Panc1 (cell line): ENCODE measurements at regions not wholly inside any gene's neighbourhood (a gene's known extent, or its start where the extent isn't known, plus 50 kb on each side); places are given as distances from the start of the nearest gene placed in this dataset.

Source experiments
- ATAC-seq: fragments of 200-7000 bp; cut with Tn5 transposase; 2 replicates; pipeline ENCODE4 v1.9.1; 2020; ENCODE audit warnings: mild to moderate bottlenecking, moderate library complexity
- BruUV-seq: library from RNA; stranded (reverse); fragments of 400-500 nt; replicated peaks from 2 replicates; lab custom pipeline; 2021; lab: Mats Ljungman, UMichigan
- CTCF ChIA-PET: fragments of 300-600 bp; sonication (Branson Sonifier 250); formaldehyde crosslinking; loops from one replicate; lab custom pipeline; 2022; ENCODE audit warnings: antibody characterized with exemption; lab: Charles Lee
- POLR2A ChIA-PET: fragments of 300-600 bp; sonication (Branson Sonifier 250); formaldehyde crosslinking; loops from one replicate; lab custom pipeline; 2022; ENCODE audit warnings: antibody characterized with exemption; lab: Charles Lee
- DNase-seq: peaks from one replicate; pipeline ENCODE4 v3.0.0-alpha.2; 2010; ENCODE audit warnings: low read depth, low spot score
- H3K27ac ChIP-seq: 2 replicates; pipeline ENCODE4 v1.5.1; 2011; ENCODE audit warnings: mild to moderate bottlenecking, low read length, inconsistent platforms
- H3K27me3 ChIP-seq: fragments of 200-500 bp; sonication (Bioruptor generic); 2 replicates; pipeline ENCODE4 v1.6.0; 2014; ENCODE audit warnings: low read length, inconsistent platforms; ENCODE audit not compliant: control insufficient read depth, insufficient read depth
- H3K36me3 ChIP-seq: fragments of 200-500 bp; sonication (Bioruptor generic); 2 replicates; pipeline ENCODE4 v1.5.1; 2014; ENCODE audit warnings: inconsistent platforms, mild to moderate bottlenecking, low read length, moderate library complexity; ENCODE audit not compliant: control insufficient read depth, insufficient read depth
- H3K4me1 ChIP-seq: 2 replicates; pipeline ENCODE4 v1.5.1; 2011; ENCODE audit warnings: inconsistent platforms, mild to moderate bottlenecking, low read length, moderate library complexity; ENCODE audit not compliant: control insufficient read depth, insufficient read depth
- H3K4me3 ChIP-seq, 2 experiments: 2 replicates each; pipeline ENCODE4 v1.5.1; 2011 to 2012; ENCODE audit warnings: low read depth in 2 of 2, low read length in 2 of 2, mild to moderate bottlenecking in 2 of 2, inconsistent platforms in 1 of 2, moderate library complexity in 1 of 2
- H3K9me3 ChIP-seq: fragments of 200-500 bp; sonication (Bioruptor generic); 2 replicates; pipeline ENCODE4 v1.5.1; 2014; ENCODE audit warnings: low read depth, mild to moderate bottlenecking, inconsistent platforms, low read length, moderate library complexity; ENCODE audit not compliant: control insufficient read depth, insufficient read depth
- POLR2AphosphoS5 ChIP-seq: IDR thresholded peaks from 2 replicates; pipeline ENCODE4 v1.6.1; 2012; ENCODE audit warnings: mild to moderate bottlenecking, low read depth, low read length, moderate library complexity
- SIN3A ChIP-seq: IDR thresholded peaks from 2 replicates; pipeline ENCODE4 v1.6.1; 2012; ENCODE audit warnings: low read depth, mild to moderate bottlenecking, low read length, moderate library complexity, borderline replicate concordance; ENCODE audit not compliant: insufficient read depth
- TCF7L2 ChIP-seq: IDR thresholded peaks from 2 replicates; pipeline ENCODE4 v1.6.1; 2011; ENCODE audit warnings: mild to moderate bottlenecking, low read depth, low read length, inconsistent platforms
- in situ Hi-C: cut with HindIII; loops from 2 replicates; pipeline ENCODE4 v1.10.0; 2016; ENCODE audit warnings: low sequenced_read_pairs, low pct_unique_long_range_greater_than_20kb
- intact Hi-C: fragments of 100-400 bp; cut with micrococcal nuclease; formaldehyde crosslinking; loops from one replicate; pipeline ENCODE4 v1.10.0; 2022; ENCODE audit not compliant: unreplicated experiment
- TF ChIP-seq, protein P1 (sequence below): fragments of 450-650 bp; IDR thresholded peaks from 2 replicates; pipeline ENCODE4 v1.5.1; 2017; ENCODE audit warnings: mild to moderate bottlenecking
- TF ChIP-seq, protein P2 (sequence below), 2 experiments: IDR thresholded peaks; 2 replicates each; pipeline ENCODE4 v1.6.1; 2011 to 2012; ENCODE audit warnings: low read depth in 2 of 2, control low read depth in 1 of 2, low read length in 1 of 2, mild to moderate bottlenecking in 1 of 2, moderate library complexity in 1 of 2; ENCODE audit not compliant: insufficient read depth in 1 of 2

DNA sequence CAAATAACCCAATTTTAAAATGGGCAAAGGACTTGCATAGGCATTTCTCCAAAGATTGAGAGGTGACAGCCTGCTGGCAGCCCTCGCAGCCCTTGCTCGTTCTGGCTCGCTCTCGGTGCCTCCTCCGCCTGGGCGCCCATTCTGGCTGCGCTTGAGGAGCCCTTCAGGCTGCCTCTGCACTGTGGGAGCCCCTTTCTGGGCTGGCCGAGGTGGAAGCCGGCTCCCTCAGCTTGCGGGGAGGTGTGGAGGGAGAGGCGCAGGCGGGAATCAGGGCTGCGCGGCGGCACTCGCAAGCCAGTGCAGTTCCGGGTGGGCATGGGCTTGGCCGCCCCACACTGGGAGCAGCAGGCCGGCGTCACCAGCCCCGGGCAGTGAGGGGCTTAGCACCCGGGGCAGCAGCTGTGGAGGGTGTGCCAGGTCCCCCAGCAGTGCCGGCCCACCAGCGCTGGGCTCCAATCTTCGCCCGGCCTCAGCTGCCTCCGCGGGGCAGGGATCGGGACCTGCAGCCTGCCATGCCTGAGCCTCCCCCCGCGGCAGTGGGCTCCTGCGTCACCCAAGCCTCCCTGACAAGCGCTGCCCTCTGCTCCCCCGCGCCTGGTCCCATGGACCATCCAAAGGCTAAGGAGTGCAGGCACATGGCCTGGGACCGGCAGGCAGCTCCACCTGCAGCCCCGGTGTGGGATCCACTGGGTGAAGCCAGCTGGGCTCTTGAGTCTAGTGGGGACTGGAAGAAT is 54.0 kb upstream of the GALNT17 start:
- intact Hi-C loops (no loop called here), in situ Hi-C loops (no loop called here)
- Histone ChIP-seq H3K9me3 (no peaks in the 10 kb centered on the region; the same call in 1 of the 2 replicates), H3K36me3 (no peaks in the 10 kb centered on the region), H3K27me3 (no peaks in the 10 kb centered on the region), H3K27ac (no peak overlapping the region), H3K4me1 (no peaks in the 10 kb centered on the region), H3K4me3 (no peak overlapping the region)
- ChIA-PET POLR2A (no interaction called here), CTCF (no interaction called here)
- no peak for ATAC-seq
- no TSS peak for BruUV-seq
- TF ChIP-seq TCF7L2 (no peak), SIN3A (no peak), POLR2AphosphoS5 (no peak)
- TF ChIP-seq, protein P1, sequence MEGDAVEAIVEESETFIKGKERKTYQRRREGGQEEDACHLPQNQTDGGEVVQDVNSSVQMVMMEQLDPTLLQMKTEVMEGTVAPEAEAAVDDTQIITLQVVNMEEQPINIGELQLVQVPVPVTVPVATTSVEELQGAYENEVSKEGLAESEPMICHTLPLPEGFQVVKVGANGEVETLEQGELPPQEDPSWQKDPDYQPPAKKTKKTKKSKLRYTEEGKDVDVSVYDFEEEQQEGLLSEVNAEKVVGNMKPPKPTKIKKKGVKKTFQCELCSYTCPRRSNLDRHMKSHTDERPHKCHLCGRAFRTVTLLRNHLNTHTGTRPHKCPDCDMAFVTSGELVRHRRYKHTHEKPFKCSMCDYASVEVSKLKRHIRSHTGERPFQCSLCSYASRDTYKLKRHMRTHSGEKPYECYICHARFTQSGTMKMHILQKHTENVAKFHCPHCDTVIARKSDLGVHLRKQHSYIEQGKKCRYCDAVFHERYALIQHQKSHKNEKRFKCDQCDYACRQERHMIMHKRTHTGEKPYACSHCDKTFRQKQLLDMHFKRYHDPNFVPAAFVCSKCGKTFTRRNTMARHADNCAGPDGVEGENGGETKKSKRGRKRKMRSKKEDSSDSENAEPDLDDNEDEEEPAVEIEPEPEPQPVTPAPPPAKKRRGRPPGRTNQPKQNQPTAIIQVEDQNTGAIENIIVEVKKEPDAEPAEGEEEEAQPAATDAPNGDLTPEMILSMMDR, result no peak
- TF ChIP-seq, protein P2, sequence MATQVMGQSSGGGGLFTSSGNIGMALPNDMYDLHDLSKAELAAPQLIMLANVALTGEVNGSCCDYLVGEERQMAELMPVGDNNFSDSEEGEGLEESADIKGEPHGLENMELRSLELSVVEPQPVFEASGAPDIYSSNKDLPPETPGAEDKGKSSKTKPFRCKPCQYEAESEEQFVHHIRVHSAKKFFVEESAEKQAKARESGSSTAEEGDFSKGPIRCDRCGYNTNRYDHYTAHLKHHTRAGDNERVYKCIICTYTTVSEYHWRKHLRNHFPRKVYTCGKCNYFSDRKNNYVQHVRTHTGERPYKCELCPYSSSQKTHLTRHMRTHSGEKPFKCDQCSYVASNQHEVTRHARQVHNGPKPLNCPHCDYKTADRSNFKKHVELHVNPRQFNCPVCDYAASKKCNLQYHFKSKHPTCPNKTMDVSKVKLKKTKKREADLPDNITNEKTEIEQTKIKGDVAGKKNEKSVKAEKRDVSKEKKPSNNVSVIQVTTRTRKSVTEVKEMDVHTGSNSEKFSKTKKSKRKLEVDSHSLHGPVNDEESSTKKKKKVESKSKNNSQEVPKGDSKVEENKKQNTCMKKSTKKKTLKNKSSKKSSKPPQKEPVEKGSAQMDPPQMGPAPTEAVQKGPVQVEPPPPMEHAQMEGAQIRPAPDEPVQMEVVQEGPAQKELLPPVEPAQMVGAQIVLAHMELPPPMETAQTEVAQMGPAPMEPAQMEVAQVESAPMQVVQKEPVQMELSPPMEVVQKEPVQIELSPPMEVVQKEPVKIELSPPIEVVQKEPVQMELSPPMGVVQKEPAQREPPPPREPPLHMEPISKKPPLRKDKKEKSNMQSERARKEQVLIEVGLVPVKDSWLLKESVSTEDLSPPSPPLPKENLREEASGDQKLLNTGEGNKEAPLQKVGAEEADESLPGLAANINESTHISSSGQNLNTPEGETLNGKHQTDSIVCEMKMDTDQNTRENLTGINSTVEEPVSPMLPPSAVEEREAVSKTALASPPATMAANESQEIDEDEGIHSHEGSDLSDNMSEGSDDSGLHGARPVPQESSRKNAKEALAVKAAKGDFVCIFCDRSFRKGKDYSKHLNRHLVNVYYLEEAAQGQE (IDR thresholded peaks at IDR 0.05; ENCODE audit: insufficient read depth in 1 of 2, low read depth in 2 of 2, low read length in 1 of 2), result no peak
- DNase-seq, result no peak
